H1 (cell line): ENCODE measurements at regions not wholly inside any gene's neighbourhood (a gene's known extent, or its start where the extent isn't known, plus 50 kb on each side); places are given as distances from the start of the nearest gene placed in this dataset.

Experiments used
- BACH1 ChIP-seq: IDR thresholded peaks from 2 replicates; pipeline ENCODE4 v1.6.1; 2012; ENCODE audit warnings: low read length, improper control_type of control experiment
- BCL11A ChIP-seq, 2 experiments: IDR thresholded peaks; one replicate each; pipeline ENCODE4 v1.6.1; 2011; ENCODE audit warnings: low read depth in 2 of 2, low read length in 2 of 2, mild to moderate bottlenecking in 2 of 2
- BRCA1 ChIP-seq: IDR thresholded peaks from 2 replicates; pipeline ENCODE4 v1.6.1; 2012; ENCODE audit warnings: low read depth, low read length, improper control_type of control experiment
- GABPA ChIP-seq: IDR thresholded peaks from 2 replicates; pipeline ENCODE4 v1.6.1; 2011; ENCODE audit warnings: mild to moderate bottlenecking, low read length, moderate library complexity, borderline replicate concordance; ENCODE audit not compliant: insufficient read depth
- HDAC2 ChIP-seq, 2 experiments: fragments of 300-600 bp in 1 of 2; sonication (generic) in 1 of 2; IDR thresholded peaks; 2 replicates each; pipeline ENCODE4 v1.6.1; 2011 to 2012; ENCODE audit warnings: low read depth in 2 of 2, low read length in 2 of 2, mild to moderate bottlenecking in 2 of 2, moderate library complexity in 2 of 2, borderline replicate concordance in 1 of 2, inconsistent platforms in 1 of 2
- HDAC6 ChIP-seq: IDR thresholded peaks from one replicate; pipeline ENCODE4 v1.7.1; 2012; ENCODE audit warnings: low read depth, mild to moderate bottlenecking, inconsistent platforms, low read length, moderate library complexity
- SAP30 ChIP-seq: fragments of 300-600 bp; sonication (generic); IDR thresholded peaks from 2 replicates; pipeline ENCODE4 v1.7.1; 2012; ENCODE audit warnings: low read length, moderate library complexity, mild to moderate bottlenecking, inconsistent platforms; ENCODE audit not compliant: insufficient read depth, insufficient replicate concordance
- SRF ChIP-seq: IDR thresholded peaks from 2 replicates; pipeline ENCODE4 v1.6.1; 2011; ENCODE audit warnings: mild to moderate bottlenecking, low read depth, low read length, moderate library complexity
- TAF7 ChIP-seq: optimal IDR thresholded peaks from 2 replicates; pipeline ENCODE3; 2011; ENCODE audit warnings: low read depth, mild to moderate bottlenecking, inconsistent platforms, low read length, moderate library complexity, borderline replicate concordance
- TF ChIP-seq, protein P1 (sequence below): IDR thresholded peaks from 2 replicates; pipeline ENCODE4 v1.6.1; 2011; ENCODE audit warnings: low read length, improper control_type of control experiment

DNA sequence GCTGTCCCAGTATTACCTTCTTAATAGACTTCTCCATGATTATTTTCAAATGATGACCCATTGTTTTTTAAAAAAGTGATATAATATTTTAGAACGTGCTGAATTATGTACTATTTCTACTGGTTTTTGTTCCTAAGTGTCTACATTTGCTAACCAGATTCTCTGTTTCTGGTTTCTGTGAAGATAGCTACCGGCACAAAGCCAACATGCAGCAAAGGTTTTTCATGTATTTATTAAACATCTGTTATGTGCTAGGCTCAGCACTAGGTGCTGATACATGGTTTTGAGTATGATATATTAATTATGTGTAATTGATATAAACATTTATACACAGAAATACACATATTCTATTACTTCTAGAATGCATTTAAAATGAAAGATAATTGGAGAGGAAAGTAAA lies 1035.6 kb downstream of the PCDH17 start (continued):
- no peak for TF ChIP-seq HDAC2 (IDR thresholded peaks at IDR 0.05; ENCODE audit: borderline replicate concordance in 1 of 2, low read depth in 2 of 2, low read length in 2 of 2)
- TF ChIP-seq GABPA, result no peak
- TF ChIP-seq TAF7, result no peak
- TF ChIP-seq, protein P1, sequence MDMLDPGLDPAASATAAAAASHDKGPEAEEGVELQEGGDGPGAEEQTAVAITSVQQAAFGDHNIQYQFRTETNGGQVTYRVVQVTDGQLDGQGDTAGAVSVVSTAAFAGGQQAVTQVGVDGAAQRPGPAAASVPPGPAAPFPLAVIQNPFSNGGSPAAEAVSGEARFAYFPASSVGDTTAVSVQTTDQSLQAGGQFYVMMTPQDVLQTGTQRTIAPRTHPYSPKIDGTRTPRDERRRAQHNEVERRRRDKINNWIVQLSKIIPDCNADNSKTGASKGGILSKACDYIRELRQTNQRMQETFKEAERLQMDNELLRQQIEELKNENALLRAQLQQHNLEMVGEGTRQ, result no peak
- no peak for TF ChIP-seq SRF
- no peak for TF ChIP-seq BRCA1
- no peak for TF ChIP-seq BCL11A (IDR thresholded peaks at IDR 0.05; ENCODE audit: low read depth in 2 of 2, low read length in 2 of 2)
- TF ChIP-seq SAP30, result no peak
- TF ChIP-seq HDAC6, result no peak
- TF ChIP-seq BACH1, result no peak
